ENCODE measurements at regions not wholly inside any gene's neighbourhood (a gene's known extent, or its start where the extent isn't known, plus 50 kb on each side); places are given as distances from the start of the nearest gene placed in this dataset.
A peak's percentile ranks its signal among the peaks of the same experiment; 100 is the strongest.

DNA sequence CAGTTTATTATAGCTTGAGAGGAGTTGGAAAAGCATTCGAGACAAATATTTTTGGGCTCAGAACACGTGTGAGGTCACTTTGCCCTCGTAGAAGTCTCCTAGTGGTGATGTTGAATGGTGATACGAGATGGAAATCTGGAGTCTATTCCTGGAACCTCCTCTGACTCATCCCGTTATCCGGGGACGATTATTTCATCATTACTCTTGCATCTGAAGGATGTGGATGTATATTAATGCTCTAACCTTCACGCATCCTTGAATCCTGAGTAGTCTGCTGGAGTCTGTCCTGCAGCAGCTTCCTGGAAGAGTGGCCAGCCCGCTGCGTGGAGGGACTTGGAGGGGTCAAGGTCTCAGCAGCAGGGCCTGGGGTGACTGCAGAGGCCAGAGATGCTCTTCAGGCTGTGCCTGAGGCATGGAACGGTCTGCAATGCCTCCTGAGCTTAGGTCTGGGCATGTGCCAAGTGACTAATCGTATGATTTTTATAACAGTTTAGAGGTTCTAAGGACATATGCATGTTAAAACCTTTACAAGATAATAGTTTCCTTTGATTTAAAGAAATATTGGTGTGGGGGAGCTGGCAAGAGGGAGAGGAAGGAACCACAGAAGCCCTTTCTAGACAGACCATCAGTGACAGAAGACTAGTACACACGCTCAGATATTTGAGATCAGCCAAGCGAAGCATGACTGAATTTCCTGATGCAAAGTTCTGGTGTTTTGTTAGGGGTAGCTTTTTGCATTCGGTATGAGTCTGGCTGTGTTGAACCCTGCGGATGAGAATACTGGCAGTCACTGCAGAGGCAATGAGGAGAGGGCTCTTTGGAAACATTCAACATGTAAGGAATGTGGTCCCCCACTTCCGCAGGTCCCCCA, 400.2 kb downstream of the QKI start:
- no peaks in the 10 kb centered on the region for H3K79me2 ChIP-seq (ENCODE audit: control insufficient read depth, insufficient read depth, low read length)
- no TSS peak for BruUV-seq (replicated peaks)
- H3K9me1 ChIP-seq (ENCODE audit: control insufficient read depth, insufficient read depth, low read length): peaks cover 3% of the 10 kb centered on the region
- ChIA-PET CTCF (ENCODE audit: low intra/inter-chr PET ratio) (no interaction called here), POLR2A (interaction anchor here (0.6 to 0.7 kb wide), 2 partner anchors 11 to 483 kb away, joined by 3 to 4 read pairs; no protein-coding TSS in a partner anchor)
- intact Hi-C loops (cut with micrococcal nuclease): no loop called here
- H3K4me2 ChIP-seq (ENCODE audit: insufficient read depth, low read length): no peak overlapping the region; the same call in 1 of the 2 replicates
- peak overlapping the region; percentile 69; the same call in 1 of the 2 replicates for H2AFZ ChIP-seq (ENCODE audit: low read depth, low read length)
- H3K36me3 ChIP-seq (ENCODE audit: control insufficient read depth, insufficient read depth, low read length): no peaks in the 10 kb centered on the region
- 7% methylated on average over 17 of the region's 17 CpGs for WGBS (ENCODE audit: insufficient coverage, low coverage, missing lambda C conversion rate)
- DNase-seq (ENCODE audit: extremely low read depth in 1 of 4, low spot score in 3 of 4): peak in 1 of 4 experiments; percentile 20
- no peak overlapping the region for H3K4me3 ChIP-seq
- no peak overlapping the region for H3K9ac ChIP-seq (ENCODE audit: insufficient read depth in 1 of 2, low read depth in 2 of 2, low read length in 2 of 2)
- no peak overlapping the region for H3K27ac ChIP-seq (ENCODE audit: extremely low read depth, low read depth, low read length)
- ATAC-seq: peak; percentile 54
- FAIRE-seq: peak; percentile 19
- H3K9me3 ChIP-seq (replicated peaks; ENCODE audit: control insufficient read depth, insufficient read depth, low read depth, low read length): no peaks in the 10 kb centered on the region
- peaks cover 4 to 7% of the 10 kb centered on the region in 2 experiments; a peak in 4 of 5 replicates for H3K27me3 ChIP-seq (ENCODE audit: control insufficient read depth in 2 of 2, insufficient read depth in 2 of 2, low read length in 2 of 2)
- no peaks in the 10 kb centered on the region for H4K20me1 ChIP-seq (replicated peaks; ENCODE audit: control insufficient read depth, insufficient read depth, low read length)
- H3K4me1 ChIP-seq (replicated peaks in 1 of 2; ENCODE audit: control insufficient read depth in 2 of 2, insufficient read depth in 2 of 2, low read length in 2 of 2): peaks cover 0 to 11% of the 10 kb centered on the region in 2 experiments; a peak in 3 of 5 replicates
- in situ Hi-C loops (cut with MboI): no loop called here
- TF ChIP-seq, protein P1, sequence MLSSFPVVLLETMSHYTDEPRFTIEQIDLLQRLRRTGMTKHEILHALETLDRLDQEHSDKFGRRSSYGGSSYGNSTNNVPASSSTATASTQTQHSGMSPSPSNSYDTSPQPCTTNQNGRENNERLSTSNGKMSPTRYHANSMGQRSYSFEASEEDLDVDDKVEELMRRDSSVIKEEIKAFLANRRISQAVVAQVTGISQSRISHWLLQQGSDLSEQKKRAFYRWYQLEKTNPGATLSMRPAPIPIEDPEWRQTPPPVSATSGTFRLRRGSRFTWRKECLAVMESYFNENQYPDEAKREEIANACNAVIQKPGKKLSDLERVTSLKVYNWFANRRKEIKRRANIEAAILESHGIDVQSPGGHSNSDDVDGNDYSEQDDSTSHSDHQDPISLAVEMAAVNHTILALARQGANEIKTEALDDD (IDR thresholded peaks at IDR 0.05): no peak
- TF ChIP-seq ATF1 (CRISPR knock-in tag; IDR thresholded peaks at IDR 0.05) (no peak), ATF1 (tag; IDR thresholded peaks at IDR 0.05) (no peak), SP2 (IDR thresholded peaks at IDR 0.05; ENCODE audit: extremely low read depth, low read depth, low read length, poor library complexity, severe bottlenecking) (no peak), EHMT2 (IDR thresholded peaks at IDR 0.05) (no peak), MBD2 (IDR thresholded peaks at IDR 0.05; ENCODE audit: borderline replicate concordance, low read depth) (no peak), MEF2D (tag; conservative IDR thresholded peaks at IDR 0.05; ENCODE audit: low read depth) (peak; percentile 82), ILK (tag; IDR thresholded peaks at IDR 0.05; ENCODE audit: borderline replicate concordance, low read depth) (no peak), SREBF2 (CRISPR knock-in tag; IDR thresholded peaks at IDR 0.05) (no peak), ZNF75A (CRISPR knock-in tag; IDR thresholded peaks at IDR 0.05) (no peak), ATF7 (IDR thresholded peaks at IDR 0.05) (peak; percentile 57; the same call in 1 of the 2 replicates), L3MBTL2 (IDR thresholded peaks at IDR 0.05) (peak; percentile 68), RBM17 (IDR thresholded peaks at IDR 0.05; ENCODE audit: borderline replicate concordance, low read depth, low read length) (no peak), STAT5B (CRISPR knock-in tag; IDR thresholded peaks at IDR 0.05) (no peak)
- TF ChIP-seq, protein P2, sequence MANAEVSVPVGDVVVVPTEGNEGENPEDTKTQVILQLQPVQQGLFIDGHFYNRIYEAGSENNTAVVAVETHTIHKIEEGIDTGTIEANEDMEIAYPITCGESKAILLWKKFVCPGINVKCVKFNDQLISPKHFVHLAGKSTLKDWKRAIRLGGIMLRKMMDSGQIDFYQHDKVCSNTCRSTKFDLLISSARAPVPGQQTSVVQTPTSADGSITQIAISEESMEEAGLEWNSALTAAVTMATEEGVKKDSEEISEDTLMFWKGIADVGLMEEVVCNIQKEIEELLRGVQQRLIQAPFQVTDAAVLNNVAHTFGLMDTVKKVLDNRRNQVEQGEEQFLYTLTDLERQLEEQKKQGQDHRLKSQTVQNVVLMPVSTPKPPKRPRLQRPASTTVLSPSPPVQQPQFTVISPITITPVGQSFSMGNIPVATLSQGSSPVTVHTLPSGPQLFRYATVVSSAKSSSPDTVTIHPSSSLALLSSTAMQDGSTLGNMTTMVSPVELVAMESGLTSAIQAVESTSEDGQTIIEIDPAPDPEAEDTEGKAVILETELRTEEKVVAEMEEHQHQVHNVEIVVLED (CRISPR knock-in tag; IDR thresholded peaks at IDR 0.05): no peak
- TF ChIP-seq, protein P3, sequence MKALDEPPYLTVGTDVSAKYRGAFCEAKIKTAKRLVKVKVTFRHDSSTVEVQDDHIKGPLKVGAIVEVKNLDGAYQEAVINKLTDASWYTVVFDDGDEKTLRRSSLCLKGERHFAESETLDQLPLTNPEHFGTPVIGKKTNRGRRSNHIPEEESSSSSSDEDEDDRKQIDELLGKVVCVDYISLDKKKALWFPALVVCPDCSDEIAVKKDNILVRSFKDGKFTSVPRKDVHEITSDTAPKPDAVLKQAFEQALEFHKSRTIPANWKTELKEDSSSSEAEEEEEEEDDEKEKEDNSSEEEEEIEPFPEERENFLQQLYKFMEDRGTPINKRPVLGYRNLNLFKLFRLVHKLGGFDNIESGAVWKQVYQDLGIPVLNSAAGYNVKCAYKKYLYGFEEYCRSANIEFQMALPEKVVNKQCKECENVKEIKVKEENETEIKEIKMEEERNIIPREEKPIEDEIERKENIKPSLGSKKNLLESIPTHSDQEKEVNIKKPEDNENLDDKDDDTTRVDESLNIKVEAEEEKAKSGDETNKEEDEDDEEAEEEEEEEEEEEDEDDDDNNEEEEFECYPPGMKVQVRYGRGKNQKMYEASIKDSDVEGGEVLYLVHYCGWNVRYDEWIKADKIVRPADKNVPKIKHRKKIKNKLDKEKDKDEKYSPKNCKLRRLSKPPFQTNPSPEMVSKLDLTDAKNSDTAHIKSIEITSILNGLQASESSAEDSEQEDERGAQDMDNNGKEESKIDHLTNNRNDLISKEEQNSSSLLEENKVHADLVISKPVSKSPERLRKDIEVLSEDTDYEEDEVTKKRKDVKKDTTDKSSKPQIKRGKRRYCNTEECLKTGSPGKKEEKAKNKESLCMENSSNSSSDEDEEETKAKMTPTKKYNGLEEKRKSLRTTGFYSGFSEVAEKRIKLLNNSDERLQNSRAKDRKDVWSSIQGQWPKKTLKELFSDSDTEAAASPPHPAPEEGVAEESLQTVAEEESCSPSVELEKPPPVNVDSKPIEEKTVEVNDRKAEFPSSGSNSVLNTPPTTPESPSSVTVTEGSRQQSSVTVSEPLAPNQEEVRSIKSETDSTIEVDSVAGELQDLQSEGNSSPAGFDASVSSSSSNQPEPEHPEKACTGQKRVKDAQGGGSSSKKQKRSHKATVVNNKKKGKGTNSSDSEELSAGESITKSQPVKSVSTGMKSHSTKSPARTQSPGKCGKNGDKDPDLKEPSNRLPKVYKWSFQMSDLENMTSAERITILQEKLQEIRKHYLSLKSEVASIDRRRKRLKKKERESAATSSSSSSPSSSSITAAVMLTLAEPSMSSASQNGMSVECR (CRISPR knock-in tag; IDR thresholded peaks at IDR 0.05): no peak

Measured in K562 (cell line).